ENCODE measurements at regions not wholly inside any gene's neighbourhood (a gene's known extent, or its start where the extent isn't known, plus 50 kb on each side); places are given as distances from the start of the nearest gene placed in this dataset.

DNA sequence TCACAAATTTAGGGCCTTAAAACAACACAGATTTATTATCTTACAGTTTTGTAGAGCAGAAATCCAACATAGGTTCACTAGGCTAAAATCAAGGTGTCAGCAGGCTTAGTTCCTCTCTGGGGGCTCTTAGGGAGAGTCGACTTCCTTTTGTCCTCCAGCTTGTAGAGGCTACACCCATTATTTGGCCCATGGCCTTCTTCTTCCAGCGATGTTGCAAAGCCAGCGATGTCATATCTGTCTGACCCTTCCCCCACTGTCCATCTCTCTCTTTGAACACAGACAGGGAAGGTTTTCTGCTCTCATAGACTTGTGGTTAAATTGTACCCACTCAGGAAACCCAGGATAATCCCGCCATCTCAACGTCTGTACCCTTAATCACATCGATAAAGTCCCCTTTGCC is 60.3 kb upstream of the SHB start:
- H3K36me3 Mint-ChIP-seq: no peaks in the 10 kb centered on the region
- ATAC-seq (no peak), DNase-seq (no peak)
- Histone ChIP-seq H3K4me1 (ENCODE audit: control insufficient read depth, insufficient read depth, low read length) (no peaks in the 10 kb centered on the region), H3K27ac (ENCODE audit: low read length) (no peak overlapping the region), H3K4me3 (ENCODE audit: low read length) (no peak overlapping the region), H3K27me3 (ENCODE audit: control insufficient read depth, insufficient read depth, low read length) (no peaks in the 10 kb centered on the region), H3K9me3 (ENCODE audit: control insufficient read depth, insufficient read depth, low read length) (no peaks in the 10 kb centered on the region), H3K36me3 (ENCODE audit: control insufficient read depth, insufficient read depth, low read length) (no peaks in the 10 kb centered on the region)
- intact Hi-C loops (cut with micrococcal nuclease): no loop called here
- H3K27me3 Mint-ChIP-seq (ENCODE audit: low read depth in 2 of 2): peaks cover 21 to 23% of the 10 kb centered on the region in 2 donors
- H3K27ac Mint-ChIP-seq: no peak overlapping the region
- no peak overlapping the region for H3K4me3 Mint-ChIP-seq
- TF ChIP-seq, protein P1, sequence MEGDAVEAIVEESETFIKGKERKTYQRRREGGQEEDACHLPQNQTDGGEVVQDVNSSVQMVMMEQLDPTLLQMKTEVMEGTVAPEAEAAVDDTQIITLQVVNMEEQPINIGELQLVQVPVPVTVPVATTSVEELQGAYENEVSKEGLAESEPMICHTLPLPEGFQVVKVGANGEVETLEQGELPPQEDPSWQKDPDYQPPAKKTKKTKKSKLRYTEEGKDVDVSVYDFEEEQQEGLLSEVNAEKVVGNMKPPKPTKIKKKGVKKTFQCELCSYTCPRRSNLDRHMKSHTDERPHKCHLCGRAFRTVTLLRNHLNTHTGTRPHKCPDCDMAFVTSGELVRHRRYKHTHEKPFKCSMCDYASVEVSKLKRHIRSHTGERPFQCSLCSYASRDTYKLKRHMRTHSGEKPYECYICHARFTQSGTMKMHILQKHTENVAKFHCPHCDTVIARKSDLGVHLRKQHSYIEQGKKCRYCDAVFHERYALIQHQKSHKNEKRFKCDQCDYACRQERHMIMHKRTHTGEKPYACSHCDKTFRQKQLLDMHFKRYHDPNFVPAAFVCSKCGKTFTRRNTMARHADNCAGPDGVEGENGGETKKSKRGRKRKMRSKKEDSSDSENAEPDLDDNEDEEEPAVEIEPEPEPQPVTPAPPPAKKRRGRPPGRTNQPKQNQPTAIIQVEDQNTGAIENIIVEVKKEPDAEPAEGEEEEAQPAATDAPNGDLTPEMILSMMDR (IDR thresholded peaks at IDR 0.05): no peak
- no peaks in the 10 kb centered on the region for H3K4me1 Mint-ChIP-seq
- WGBS (ENCODE audit: insufficient coverage): 90% methylated on average over 6 of the region's 6 CpGs
- no peaks in the 10 kb centered on the region for H3K9me3 Mint-ChIP-seq

GRCh38 chr9:38128752-38129270 is 59.8 kb upstream of the SHB start:
- intact Hi-C loops (cut with micrococcal nuclease): no loop called here
- DNase-seq (no peak), ATAC-seq (no peak)
- TF ChIP-seq, protein P1 (IDR thresholded peaks at IDR 0.05): no peak
- Mint-ChIP-seq H3K27ac (no peak overlapping the region), H3K36me3 (no peaks in the 10 kb centered on the region), H3K4me1 (no peaks in the 10 kb centered on the region), H3K27me3 (ENCODE audit: low read depth in 2 of 2) (peaks cover 21 to 23% of the 10 kb centered on the region in 2 donors), H3K9me3 (no peaks in the 10 kb centered on the region), H3K4me3 (no peak overlapping the region)
- H3K36me3 ChIP-seq (ENCODE audit: control insufficient read depth, insufficient read depth, low read length): no peaks in the 10 kb centered on the region
- 84% methylated on average over 5 of the region's 5 CpGs for WGBS (ENCODE audit: insufficient coverage)
- no peaks in the 10 kb centered on the region for H3K9me3 ChIP-seq (ENCODE audit: control insufficient read depth, insufficient read depth, low read length)
- no peaks in the 10 kb centered on the region for H3K27me3 ChIP-seq (ENCODE audit: control insufficient read depth, insufficient read depth, low read length)
- H3K4me1 ChIP-seq (ENCODE audit: control insufficient read depth, insufficient read depth, low read length): no peaks in the 10 kb centered on the region
- no peak overlapping the region for H3K4me3 ChIP-seq (ENCODE audit: low read length)
- no peak overlapping the region for H3K27ac ChIP-seq (ENCODE audit: low read length)

DNA sequence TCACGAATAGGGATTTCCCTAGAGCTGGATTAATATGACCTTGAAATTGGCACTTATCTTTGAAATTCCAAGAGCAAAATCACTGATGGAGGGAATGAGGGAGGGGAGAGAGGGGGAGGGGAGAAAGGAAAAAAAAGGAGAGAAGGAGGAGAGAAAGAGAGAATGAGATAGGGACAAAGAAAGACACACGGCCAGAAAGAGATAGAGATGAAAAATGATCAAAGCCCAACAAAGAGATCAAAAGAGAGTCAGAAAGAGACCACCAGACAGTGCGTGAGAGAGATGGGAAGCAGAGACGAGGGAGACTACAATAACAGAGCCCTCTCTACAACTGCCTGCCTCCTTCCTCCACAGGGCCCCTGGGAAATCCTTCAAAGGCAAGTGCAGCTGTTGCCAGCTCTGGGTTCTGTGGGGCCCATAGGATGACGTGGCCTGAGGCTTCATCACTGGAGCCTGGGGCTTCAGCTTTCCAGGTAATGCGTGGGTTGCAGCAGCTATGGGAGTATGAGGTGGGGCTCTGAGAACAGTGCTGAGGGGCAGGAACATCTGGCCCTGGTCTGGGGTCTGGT is 58.3 kb upstream of the SHB start:
- H3K27ac ChIP-seq (ENCODE audit: low read length): no peak overlapping the region
- no peak overlapping the region for H3K4me3 Mint-ChIP-seq
- TF ChIP-seq, protein P1 (IDR thresholded peaks at IDR 0.05): no peak
- no peaks in the 10 kb centered on the region for H3K4me1 Mint-ChIP-seq
- intact Hi-C loops (cut with micrococcal nuclease): no loop called here
- H3K27me3 ChIP-seq (ENCODE audit: control insufficient read depth, insufficient read depth, low read length): no peaks in the 10 kb centered on the region
- H3K9me3 ChIP-seq (ENCODE audit: control insufficient read depth, insufficient read depth, low read length): no peaks in the 10 kb centered on the region
- H3K36me3 Mint-ChIP-seq: no peaks in the 10 kb centered on the region
- DNase-seq: no peak
- H3K9me3 Mint-ChIP-seq: no peaks in the 10 kb centered on the region
- no peaks in the 10 kb centered on the region for H3K36me3 ChIP-seq (ENCODE audit: control insufficient read depth, insufficient read depth, low read length)
- peaks cover 21% of the 10 kb centered on the region in 2 donors for H3K27me3 Mint-ChIP-seq (ENCODE audit: low read depth in 2 of 2)
- H3K4me1 ChIP-seq (ENCODE audit: control insufficient read depth, insufficient read depth, low read length): no peaks in the 10 kb centered on the region
- H3K27ac Mint-ChIP-seq: no peak overlapping the region
- H3K4me3 ChIP-seq (ENCODE audit: low read length): no peak overlapping the region
- no peak for ATAC-seq
- 68% methylated on average over 6 of the region's 6 CpGs for WGBS (ENCODE audit: insufficient coverage)

- TF ChIP-seq, protein P1 (IDR thresholded peaks at IDR 0.05): no peak
Measured at GRCh38 chr9:38126730-38127129, 57.7 kb upstream of the SHB start.

More at GRCh38 chr9:38126730-38127129, 57.7 kb upstream of the SHB start:
- Histone ChIP-seq H3K4me3 (ENCODE audit: low read length) (no peak overlapping the region), H3K27me3 (ENCODE audit: control insufficient read depth, insufficient read depth, low read length) (no peaks in the 10 kb centered on the region), H3K36me3 (ENCODE audit: control insufficient read depth, insufficient read depth, low read length) (no peaks in the 10 kb centered on the region), H3K4me1 (ENCODE audit: control insufficient read depth, insufficient read depth, low read length) (no peaks in the 10 kb centered on the region), H3K9me3 (ENCODE audit: control insufficient read depth, insufficient read depth, low read length) (no peaks in the 10 kb centered on the region), H3K27ac (ENCODE audit: low read length) (no peak overlapping the region)
- intact Hi-C loops (cut with micrococcal nuclease): no loop called here
- Mint-ChIP-seq H3K27me3 (ENCODE audit: low read depth in 2 of 2) (peaks cover 21% of the 10 kb centered on the region in 2 donors), H3K4me3 (no peak overlapping the region), H3K4me1 (no peaks in the 10 kb centered on the region), H3K27ac (no peak overlapping the region), H3K36me3 (no peaks in the 10 kb centered on the region), H3K9me3 (no peaks in the 10 kb centered on the region)
- DNase-seq (no peak), ATAC-seq (no peak)
- WGBS (ENCODE audit: insufficient coverage): 78% methylated on average over 6 of the region's 6 CpGs
